ENCODE measurements at regions not wholly inside any gene's neighbourhood (a gene's known extent, or its start where the extent isn't known, plus 50 kb on each side); places are given as distances from the start of the nearest gene placed in this dataset.

- TF ChIP-seq, protein P1, sequence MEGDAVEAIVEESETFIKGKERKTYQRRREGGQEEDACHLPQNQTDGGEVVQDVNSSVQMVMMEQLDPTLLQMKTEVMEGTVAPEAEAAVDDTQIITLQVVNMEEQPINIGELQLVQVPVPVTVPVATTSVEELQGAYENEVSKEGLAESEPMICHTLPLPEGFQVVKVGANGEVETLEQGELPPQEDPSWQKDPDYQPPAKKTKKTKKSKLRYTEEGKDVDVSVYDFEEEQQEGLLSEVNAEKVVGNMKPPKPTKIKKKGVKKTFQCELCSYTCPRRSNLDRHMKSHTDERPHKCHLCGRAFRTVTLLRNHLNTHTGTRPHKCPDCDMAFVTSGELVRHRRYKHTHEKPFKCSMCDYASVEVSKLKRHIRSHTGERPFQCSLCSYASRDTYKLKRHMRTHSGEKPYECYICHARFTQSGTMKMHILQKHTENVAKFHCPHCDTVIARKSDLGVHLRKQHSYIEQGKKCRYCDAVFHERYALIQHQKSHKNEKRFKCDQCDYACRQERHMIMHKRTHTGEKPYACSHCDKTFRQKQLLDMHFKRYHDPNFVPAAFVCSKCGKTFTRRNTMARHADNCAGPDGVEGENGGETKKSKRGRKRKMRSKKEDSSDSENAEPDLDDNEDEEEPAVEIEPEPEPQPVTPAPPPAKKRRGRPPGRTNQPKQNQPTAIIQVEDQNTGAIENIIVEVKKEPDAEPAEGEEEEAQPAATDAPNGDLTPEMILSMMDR (IDR thresholded peaks at IDR 0.05): no peak
- TF ChIP-seq POLR2A (IDR thresholded peaks at IDR 0.05): no peak
These were observed 67.5 kb upstream of the PRR23C start for GRCh38 chr3:139112230-139112558.

Measured in lower leg skin (tissue), 3 donors.